NAMALWA (cell line): ENCODE measurements at regions not wholly inside any gene's neighbourhood (a gene's known extent, or its start where the extent isn't known, plus 50 kb on each side); places are given as distances from the start of the nearest gene placed in this dataset.

ENCODE experiments used
- DNase-seq: peaks from one replicate; pipeline ENCODE4 v3.0.0-alpha.2; 2015; ENCODE audit warnings: low spot score

DNA sequence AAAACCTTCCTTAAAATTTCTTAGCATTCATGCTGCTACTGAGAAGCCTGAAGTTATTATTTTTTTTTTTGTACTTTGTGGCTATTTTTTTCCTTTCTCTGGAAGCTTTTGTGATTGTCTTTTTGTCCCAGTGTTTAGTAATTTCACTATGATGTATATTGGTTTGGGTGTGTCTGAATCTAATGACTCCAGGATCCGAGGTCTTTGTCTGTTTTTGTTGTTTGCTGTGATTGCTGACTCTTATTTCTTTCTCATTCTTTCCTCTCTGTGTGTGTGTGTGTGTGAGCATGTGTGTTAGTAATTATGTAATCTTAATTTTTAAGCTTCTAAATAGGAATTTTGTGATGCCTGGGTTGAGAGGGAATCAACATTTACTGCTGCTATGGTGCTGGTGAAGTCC is 152.0 kb downstream of the RAP2B start:
- DNase-seq = no peak

DNA sequence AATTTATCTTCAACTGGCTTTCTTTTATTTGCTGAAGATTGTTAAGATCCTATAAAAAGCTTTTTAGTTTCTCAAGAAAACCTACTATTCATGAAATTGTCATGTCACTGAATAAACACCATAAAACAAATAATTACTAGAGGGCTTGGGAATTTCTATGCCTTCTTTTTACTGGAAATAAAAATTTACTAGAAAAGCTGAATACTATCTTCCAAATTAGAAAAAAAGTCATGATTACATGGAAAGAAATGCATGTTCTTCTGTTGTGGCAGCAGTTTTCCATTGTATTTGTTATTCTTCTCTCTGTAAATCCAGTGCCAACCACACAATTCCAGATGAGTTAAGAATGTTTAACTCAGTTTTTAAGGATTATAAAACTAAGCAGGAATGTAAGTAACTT is 153.8 kb downstream of the RAP2B start:
- DNase-seq = no peak

DNA sequence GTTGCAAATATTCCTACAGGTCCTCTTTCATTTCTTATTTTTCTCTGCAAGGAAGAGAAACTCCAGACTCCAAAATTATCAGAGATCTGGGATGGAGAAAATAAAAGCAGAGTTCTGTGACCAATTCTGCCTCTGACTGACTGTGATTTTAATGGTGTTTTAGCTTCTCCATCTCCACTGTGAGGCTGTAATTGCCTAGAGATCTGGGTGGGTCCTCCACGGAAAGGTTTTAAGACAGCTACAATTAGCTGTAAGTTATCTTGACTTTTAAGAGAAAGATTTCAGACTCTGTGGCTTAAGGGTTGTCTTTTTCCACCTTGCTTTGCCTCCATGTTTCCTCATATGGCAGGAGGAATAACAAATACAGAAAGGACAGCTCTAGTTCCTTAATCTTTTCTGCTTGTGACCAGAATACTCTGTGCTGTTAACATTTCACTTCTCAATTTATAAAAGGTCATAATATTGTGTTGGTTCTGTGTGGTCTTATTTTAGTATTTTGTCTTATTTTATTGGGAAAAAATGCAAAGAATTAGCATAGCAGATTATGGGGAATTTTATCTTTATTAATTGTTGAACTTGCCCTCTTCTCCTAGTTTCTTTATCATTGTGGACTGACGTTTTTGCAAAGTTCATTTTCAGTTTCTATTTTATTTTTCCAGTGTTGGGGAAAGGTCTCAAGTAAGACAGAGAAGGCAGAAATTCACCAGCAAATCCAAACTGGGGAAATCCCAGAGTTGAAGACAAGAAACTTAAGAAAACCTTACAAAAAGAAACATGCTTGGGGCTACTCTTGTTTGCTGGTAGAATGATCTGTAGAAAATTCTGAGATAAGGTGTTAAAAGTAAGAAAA is 157.9 kb downstream of the RAP2B start:
- no peak for DNase-seq

DNA sequence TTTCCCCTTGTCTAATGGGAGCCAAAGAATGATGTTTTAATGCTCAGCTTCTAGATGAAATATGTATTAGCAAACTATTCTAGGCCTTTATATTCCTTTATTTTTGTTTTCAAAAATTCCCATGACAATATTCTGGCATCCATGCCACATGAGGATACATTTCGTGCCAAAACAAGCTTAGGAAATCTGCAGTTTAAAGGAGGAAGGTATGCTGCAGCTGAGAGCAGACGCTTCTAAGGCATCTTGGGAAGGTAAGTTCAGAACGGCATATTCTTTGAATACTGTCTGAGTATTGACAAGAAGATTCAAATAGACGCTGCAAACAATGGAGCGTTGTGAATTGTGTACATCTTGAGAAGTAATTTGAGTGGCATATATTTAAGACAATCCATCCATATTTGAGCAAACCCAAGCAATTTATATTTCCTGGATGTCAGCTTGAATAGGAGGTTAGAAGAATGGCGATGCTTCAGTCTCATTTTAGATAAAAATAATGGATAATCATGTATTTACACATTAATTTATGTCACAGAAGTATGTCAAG is 158.6 kb downstream of the RAP2B start:
- no peak for DNase-seq

DNA sequence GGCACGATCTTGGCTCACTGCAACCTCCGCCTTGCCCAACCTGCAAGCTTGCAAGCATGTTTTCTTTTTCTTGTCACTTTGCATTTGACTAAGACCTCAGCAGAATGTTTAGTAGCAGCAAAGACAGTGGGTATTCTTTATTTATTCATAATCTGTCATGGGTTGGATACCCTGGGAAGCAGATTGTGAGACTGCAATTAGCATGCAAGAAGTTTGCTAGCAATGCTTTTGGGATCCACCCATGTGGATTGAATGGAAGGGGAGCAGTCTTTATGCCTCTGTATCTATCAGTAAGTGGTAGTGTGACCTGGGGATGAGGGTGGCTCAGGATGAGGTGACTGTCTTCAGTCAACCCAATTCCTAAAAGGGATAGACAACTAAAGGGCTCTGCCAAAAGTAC is 166.7 kb downstream of the RAP2B start:
- no peak for DNase-seq

DNA sequence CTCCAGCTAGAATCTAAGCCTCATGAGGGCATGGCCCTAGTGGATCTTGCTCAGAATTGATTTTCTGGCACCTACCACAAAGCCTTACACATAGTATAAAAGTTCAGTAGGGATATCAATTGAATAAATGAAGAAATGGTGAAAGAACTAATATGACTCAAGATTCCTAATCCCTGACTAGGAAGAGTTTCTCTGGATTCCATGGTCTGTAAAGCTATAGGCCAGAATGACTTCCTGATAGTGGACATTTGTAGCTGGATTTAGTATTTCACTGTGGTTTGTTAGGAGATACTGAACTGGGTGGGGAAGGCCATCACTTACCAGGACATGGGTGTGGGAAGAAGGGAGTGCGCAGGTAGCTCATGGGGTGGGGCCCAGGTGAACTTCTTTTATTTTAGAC is 168.9 kb downstream of the RAP2B start:
- DNase-seq = no peak

DNA sequence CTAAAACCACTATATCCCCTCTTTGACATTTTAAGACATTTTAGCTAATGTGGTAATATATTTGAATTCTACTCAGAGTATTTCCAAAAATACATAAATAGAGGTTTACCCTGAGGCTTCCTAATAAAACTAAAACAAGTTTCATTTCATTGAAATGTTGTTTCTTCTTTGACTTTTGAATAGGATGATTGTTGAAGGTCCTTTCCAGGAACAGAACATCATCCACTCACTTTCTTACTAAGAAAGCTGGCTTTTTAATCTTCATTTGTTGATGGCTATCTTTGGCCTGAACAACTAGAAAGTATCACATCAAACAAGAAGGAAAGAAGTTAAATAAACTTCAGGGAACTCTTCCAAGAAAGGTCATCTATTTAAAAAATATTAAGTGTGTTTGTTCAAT is 169.7 kb downstream of the RAP2B start:
- no peak for DNase-seq

DNA sequence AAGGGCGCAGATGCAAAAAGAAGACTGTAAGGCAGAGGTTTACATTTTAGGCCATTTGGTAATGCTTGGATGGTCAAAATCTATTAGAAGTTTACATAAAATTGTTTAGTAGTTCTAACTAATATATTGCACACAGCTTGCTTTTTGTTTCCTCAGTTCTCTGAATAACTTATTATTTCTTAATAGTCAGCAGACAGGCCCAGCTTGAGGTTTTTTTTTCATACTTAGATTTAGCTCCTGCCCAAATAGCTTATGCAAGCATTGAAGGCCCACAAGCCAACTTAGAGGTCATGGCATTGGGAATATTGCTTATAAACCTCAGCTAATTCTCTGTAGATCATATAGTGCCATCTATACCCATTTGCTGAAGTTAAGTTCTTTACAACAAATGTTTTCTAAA is 172.5 kb downstream of the RAP2B start:
- DNase-seq = no peak

DNA sequence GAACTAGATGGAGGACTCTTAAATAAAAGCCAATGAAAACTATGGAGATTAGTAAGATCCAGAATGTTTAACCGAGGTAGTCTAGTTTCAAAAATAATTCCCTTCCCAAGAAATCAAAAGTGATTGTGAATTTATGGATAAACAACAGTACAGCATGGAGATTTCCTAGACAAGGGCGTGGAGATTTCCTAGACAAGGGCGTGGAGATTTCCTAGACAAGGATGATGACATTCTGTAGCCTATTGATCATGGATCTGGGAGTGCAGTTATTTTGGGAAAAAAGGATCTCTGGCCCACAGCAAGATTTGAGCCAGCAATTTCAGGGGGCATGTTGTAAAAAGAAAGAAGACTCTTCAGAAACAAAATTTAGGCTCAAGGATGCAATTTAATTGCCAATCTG is 175.3 kb downstream of the RAP2B start:
- no peak for DNase-seq

DNA sequence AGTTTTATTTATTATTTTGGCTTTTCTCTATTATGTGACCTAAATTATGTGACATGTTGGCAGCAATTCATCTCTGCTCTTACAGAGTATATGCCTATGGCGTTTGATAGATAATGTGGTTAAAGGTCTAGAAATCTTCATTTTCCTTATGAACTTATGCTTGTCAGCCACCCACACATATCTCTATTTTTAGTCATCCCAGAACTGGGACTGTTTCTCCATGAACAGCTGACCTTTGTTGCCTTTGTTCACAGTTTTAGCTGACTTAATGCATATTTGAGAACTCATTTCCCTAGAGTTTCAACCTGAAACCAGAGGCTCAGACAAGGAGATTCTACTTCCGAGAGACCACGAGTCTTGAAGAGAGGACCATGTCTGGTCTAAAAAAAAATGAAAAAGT is 176.5 kb downstream of the RAP2B start:
- DNase-seq = no peak

DNA sequence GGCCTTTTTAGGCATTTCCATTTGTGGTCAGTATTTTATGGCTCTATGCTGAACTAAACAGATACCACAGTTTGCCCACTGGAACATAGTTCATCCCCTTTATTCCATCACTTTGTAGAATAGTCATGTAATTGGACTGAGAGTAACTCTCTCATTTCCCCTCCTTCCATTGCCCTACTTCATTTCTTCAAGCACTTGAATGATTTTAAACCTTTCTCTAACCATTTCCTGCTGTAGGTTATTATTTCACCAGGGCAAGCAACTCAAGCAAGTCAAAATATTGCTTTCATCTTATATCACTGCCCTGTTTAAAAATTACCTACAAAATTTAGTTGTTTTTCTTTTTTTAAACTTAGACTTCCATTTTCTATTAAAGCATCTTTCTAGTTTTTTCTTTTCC is 177.0 kb downstream of the RAP2B start:
- DNase-seq = no peak

DNA sequence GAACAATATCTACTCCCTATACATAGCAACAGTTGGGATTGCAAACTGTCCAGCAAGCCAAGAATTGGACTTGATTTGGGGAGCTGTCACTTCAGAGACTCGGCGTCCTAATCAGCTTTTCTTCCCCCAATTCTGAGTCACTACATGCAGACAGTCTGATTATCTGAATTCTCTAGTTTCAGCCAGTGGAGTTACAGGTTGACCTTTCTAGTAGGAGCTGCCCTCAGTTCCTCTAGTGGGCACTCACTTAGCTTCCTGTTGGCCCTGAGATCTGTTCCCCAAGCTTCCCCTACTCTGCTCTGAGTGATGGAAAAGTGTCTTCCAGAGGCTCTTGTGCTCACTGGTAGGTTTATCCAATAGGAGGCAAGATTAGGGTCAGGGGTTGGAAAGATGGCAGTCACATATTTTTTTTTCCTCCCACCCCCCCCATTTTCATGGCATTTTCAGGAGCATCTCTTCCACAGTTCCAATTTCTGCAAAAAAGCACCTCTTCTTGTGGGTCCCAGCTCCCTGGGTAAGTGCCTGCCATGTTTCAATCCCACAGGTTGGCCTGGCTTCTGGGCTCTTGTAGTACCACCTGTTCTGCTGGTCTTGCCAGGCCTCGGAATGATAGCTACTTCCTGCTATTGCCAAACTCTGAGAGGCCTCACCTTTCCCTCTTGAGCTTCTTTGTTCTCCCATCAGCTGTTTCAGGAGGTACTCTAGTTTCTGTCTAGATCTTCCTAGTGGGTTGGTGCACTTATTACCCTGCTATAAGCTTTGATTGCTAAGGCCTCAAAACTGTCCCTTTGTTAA is 182.2 kb downstream of the RAP2B start:
- no peak for DNase-seq

DNA sequence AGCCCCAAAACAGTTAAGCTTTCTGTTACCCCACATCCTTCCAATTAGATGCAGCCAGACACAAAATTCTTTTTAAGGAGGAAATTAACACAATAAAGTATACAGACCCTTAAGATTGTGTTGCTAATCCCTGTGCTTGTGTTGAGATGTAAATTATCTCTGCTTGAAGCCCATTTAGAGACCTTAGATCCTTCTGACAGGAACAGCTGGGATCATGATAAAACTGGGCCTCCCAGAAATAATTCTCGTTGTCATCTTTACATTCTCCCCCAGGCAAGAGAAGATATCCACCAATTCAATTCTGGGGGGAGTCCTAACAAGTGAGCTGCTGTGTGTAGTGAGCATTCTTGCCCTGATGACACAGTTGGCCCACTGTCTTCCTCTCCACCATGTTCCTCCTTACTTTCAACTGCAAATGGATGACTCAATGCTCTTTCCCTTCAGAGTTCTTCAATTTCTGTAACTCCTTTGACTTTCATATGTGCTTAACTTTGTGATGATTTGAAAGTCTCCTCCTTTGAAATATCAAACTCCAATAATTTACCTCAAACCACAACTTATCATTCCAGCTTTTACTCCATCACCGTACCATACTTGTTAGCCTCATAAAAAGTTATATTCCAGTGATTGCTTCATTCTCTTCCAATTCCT is 186.6 kb downstream of the RAP2B start:
- no peak for DNase-seq

DNA sequence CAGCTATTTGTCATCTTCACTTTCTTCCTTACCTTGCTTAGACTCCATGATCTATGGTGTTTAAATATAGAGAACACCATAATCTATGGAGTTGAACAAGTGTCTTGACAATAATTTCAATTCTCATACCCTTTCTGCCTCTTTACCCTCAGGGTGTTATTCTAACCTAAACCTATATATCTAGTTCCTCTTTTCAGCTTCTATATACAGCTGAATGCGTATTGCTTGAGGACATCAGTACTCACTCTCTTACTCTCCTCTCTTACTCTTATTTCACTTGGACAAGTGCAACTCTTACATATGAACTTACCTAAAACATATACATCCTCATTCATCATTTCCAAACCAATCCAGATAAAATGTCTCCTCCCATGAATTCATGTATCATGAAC is 187.1 kb downstream of the RAP2B start:
- DNase-seq = no peak

DNA sequence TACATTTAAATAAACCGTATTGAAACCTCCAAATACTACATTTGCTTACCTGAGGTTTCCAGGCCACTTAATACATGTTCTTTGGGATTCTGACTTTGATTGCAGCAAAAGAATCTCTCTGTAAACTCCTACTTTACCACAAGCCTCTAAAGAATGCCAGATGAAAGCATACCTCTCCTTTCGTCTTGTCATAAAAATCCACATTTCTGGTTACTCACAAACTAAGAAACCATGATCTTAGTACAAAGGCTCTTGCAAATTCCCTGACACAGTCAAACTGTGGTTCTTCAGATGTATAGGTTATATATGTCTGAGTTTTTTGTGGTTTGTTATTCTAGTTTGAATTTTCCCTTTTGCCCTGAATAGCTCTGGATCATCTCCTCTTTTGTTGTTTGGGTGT is 188.4 kb downstream of the RAP2B start:
- no peak for DNase-seq

DNA sequence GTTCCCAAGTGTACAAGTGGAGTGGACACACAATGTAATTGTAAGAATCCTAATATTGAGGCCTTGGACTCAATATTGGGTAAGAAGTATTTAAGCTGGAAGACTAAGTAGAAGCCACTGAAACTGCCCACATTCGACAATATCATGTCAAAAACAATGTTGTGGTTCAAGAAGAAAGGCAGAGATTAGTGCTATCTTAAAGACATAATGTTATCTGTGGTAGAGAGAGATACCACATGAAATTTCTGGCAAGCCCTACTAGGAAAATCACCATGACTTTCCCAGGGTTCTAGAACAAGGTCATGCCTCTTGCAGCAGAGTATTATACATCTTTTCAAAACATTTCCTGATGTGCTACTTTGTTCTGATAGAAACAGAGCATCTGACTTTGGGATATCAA is 192.6 kb downstream of the RAP2B start:
- DNase-seq = no peak

DNA sequence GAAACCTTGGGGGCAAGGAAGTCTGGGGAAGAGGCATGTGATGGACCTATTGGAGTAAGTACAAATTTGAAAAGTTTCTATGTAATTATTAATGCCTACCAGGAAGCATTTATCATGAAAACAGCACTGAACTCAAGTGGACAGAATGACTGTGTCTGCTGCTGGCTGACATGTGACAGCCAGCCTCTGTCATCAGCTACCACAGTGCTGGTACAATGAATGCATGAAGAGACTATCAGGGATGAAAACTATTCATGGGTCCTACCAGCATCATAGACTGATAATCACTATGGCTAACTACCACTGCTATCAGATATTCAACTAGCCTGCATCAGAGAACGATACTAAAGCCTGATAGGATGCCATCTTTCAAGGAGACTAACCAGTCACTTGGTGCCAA is 193.5 kb downstream of the RAP2B start:
- DNase-seq = no peak

DNA sequence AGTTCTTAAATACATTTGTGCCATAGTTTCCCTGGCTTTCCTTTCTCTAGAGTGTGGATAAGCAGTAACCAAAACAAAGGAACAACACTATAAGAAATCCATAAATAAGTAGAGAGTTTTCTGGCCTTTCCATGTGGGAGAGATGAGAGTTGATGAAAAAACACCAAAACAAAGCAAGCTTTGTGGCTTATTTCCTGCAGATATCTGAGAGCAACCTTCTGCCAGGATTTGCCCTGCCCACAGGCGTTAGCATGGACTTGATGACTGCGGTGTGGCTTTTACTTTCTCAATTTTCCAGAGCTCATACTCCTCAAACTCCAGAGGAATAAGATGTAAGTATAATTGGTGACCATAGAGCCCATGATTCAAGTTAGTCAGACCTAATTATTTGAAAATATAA is 194.9 kb downstream of the RAP2B start:
- no peak for DNase-seq

DNA sequence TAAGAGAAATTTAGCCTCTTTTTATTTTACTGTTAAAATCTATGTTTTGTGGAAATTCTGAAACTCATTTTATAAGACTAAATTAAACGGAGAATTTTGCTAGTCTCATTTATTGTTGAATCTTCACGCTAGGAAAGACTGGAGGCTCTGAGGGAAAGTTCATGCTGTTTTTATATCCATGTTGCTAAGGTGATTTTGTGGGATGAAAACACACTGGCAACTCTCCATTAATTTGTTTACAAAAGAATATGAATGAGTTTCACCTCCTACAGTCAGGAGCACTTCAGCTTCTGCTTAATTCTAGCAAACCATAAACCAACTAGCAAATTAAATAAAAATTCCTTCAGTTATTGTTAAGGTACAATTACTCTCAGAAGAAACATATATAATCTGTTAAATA is 195.4 kb downstream of the RAP2B start:
- no peak for DNase-seq

DNA sequence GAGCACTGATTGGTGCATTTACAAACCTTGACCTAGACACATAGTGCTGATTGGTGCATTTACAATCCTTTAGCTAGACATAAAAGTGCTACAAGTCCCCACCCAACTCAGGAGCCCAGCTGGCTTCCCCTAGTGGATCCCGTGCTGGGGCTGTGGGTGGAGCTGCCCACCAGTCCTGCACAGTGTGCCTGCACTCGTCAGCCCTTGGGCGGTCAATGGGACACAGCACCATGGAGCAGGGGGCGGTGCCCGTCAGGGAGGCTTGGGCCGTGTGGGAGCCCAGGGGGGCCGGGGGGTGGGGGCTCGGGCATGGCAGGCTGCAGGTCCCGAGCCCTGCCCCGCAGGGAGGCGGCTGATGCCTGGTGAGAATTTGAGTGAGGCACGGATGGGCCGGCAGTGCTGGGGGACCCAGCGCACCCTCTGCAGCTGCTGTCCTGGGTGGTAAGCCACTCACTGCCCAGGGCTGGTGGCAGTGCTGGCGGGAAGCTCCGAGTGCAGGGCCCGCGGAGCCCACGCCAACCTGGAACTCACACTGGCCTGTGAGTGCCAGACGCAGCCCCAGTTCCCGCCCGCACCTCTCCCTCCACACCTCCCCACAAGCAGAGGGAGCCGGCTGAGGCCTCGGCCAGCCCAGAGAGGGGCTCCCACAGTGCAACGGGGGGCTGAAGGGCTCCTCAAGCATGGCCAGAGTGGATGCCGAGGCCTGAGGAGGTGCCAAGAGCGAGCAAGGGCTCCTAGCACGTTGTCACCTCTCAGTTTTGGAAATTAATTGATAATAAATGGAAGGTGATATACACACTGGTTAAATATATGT is 207.7 kb downstream of the RAP2B start:
- DNase-seq = no peak

DNA sequence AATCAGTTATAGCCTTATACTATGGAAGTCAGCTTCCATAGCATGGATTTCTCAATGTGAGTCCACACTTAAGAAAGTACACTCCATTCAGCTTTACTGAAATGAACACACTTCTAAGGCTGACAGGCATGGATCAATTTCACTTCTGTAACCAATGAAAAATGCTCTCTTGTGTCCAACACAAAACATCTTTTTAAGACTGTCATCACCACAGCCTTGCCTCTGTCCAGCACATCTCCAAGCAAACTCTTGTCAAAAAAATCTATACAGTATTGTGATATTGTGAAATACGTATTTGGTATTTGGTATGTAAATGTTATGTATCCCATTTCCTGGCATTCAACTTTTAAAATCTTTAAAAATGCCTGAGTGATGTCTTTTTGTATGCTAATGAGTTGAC is 208.7 kb downstream of the RAP2B start:
- DNase-seq = no peak

DNA sequence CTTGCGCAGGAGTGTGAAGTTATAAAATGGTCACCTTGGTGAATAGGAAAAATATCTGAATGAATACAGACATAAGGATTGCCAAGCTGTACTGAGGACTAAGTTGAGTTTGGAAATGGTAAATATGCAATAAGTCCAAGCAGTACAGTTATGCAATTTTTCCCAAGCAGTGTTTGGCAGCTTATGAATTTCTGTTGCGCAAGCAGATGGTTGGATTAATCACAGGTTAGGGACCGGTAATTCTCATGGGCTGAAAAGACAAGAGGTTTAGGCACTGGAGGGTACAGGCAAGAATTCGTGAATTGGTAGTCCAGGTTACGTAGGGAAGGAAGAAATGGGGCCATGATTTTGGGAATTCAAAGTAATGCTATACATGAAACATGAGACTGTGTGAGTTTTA is 210.3 kb downstream of the RAP2B start:
- DNase-seq = no peak
